Coronary artery (tissue), 2 donors: ENCODE measurements at regions not wholly inside any gene's neighbourhood (a gene's known extent, or its start where the extent isn't known, plus 50 kb on each side); places are given as distances from the start of the nearest gene placed in this dataset.
A peak's percentile ranks its signal among the peaks of the same experiment; 100 is the strongest.

Source experiments
- DNase-seq: peaks from one replicate; pipeline ENCODE4 v3.0.0-alpha.2; 2017; ENCODE audit warnings: low spot score
- H3K27ac ChIP-seq, 2 donors: fragments of 200-600 bp; sonication (generic); one replicate each; pipeline ENCODE4 v1.5.1; 2016 to 2019
- H3K4me3 ChIP-seq: fragments of 200-600 bp; sonication (generic); 2 replicates; pipeline ENCODE4 v1.5.1; 2016; ENCODE audit warnings: mild to moderate bottlenecking, moderate library complexity
- CTCF ChIP-seq: fragments of 200-600 bp; sonication (generic); IDR thresholded peaks from one replicate; pipeline ENCODE4 v1.5.1; 2019; ENCODE audit warnings: antibody characterized with exemption

GRCh38 chr2:189328848-189329245 is 112.4 kb upstream of the WDR75 start:
- DNase-seq = no peak
- Histone ChIP-seq H3K4me3 (no peak overlapping the region), H3K27ac (no peak overlapping the region)
- TF ChIP-seq CTCF = no peak

GRCh38 chr2:189336276-189336975 is 104.8 kb upstream of the WDR75 start:
- Histone ChIP-seq H3K27ac (no peak overlapping the region), H3K4me3 (no peak overlapping the region)
- DNase-seq = no peak
- no peak for TF ChIP-seq CTCF

GRCh38 chr2:189337656-189338055 is 103.6 kb upstream of the WDR75 start:
- Histone ChIP-seq H3K27ac (no peak overlapping the region), H3K4me3 (no peak overlapping the region)
- no peak for DNase-seq
- no peak for TF ChIP-seq CTCF

- no peak for DNase-seq
- H3K27ac ChIP-seq = peak overlapping the region in 1 of 2 donors; percentile 65
- H3K4me3 ChIP-seq = no peak overlapping the region
- TF ChIP-seq CTCF = no peak
These were observed 103.2 kb upstream of the WDR75 start for GRCh38 chr2:189338115-189338514.

GRCh38 chr2:189341077-189341476 is 100.2 kb upstream of the WDR75 start:
- no peak for TF ChIP-seq CTCF
- H3K4me3 ChIP-seq = no peak overlapping the region
- H3K27ac ChIP-seq = no peak overlapping the region
- DNase-seq = no peak

- Histone ChIP-seq H3K27ac (no peak overlapping the region), H3K4me3 (no peak overlapping the region)
- no peak for DNase-seq
- TF ChIP-seq CTCF = no peak
These were observed 97.2 kb upstream of the WDR75 start for GRCh38 chr2:189344043-189344442.

- no peak for DNase-seq
- Histone ChIP-seq H3K27ac (peak overlapping the region; percentile 77 to 78), H3K4me3 (no peak overlapping the region)
- TF ChIP-seq CTCF = no peak
These were observed 93.7 kb upstream of the WDR75 start for GRCh38 chr2:189347540-189347939.
